SJSA1 (cell line): ENCODE measurements at regions not wholly inside any gene's neighbourhood (a gene's known extent, or its start where the extent isn't known, plus 50 kb on each side); places are given as distances from the start of the nearest gene placed in this dataset.
"Not testable (repeated sequence)": the region's sequence is repeated elsewhere in the genome, so short reads cannot be mapped to it uniquely, and the experiment has no call there.

Experiments
- DNase-seq, 2 experiments: peaks; one replicate each; pipeline ENCODE4 v3.0.0-alpha.2; 2015 to 2020; ENCODE audit warnings: low spot score in 2 of 2, low read depth in 1 of 2
- H3K27ac ChIP-seq: fragments of 250-450 bp; sonication (Bioruptor Pico); 2 replicates; pipeline ENCODE4 v1.5.1; 2020; ENCODE audit warnings: mild to moderate bottlenecking, moderate library complexity
- H3K27me3 ChIP-seq: fragments of 250-450 bp; sonication (Bioruptor Pico); replicated peaks from 2 replicates; pipeline ENCODE4 v1.5.1; 2020; ENCODE audit warnings: mild to moderate bottlenecking, moderate library complexity
- H3K36me3 ChIP-seq: fragments of 250-450 bp; sonication (Bioruptor Pico); 2 replicates; pipeline ENCODE4 v1.5.1; 2020; ENCODE audit warnings: mild to moderate bottlenecking
- H3K4me1 ChIP-seq: fragments of 250-450 bp; sonication (Bioruptor Pico); replicated peaks from 2 replicates; pipeline ENCODE4 v1.6.1; 2021; ENCODE audit warnings: mild to moderate bottlenecking
- H3K4me3 ChIP-seq: fragments of 250-450 bp; sonication (Bioruptor Pico); 2 replicates; pipeline ENCODE4 v1.5.1; 2020; ENCODE audit warnings: mild to moderate bottlenecking
- H3K9me3 ChIP-seq: fragments of 250-450 bp; sonication (Bioruptor Pico); replicated peaks from 2 replicates; pipeline ENCODE4 v1.5.1; 2020; ENCODE audit warnings: mild to moderate bottlenecking

DNA sequence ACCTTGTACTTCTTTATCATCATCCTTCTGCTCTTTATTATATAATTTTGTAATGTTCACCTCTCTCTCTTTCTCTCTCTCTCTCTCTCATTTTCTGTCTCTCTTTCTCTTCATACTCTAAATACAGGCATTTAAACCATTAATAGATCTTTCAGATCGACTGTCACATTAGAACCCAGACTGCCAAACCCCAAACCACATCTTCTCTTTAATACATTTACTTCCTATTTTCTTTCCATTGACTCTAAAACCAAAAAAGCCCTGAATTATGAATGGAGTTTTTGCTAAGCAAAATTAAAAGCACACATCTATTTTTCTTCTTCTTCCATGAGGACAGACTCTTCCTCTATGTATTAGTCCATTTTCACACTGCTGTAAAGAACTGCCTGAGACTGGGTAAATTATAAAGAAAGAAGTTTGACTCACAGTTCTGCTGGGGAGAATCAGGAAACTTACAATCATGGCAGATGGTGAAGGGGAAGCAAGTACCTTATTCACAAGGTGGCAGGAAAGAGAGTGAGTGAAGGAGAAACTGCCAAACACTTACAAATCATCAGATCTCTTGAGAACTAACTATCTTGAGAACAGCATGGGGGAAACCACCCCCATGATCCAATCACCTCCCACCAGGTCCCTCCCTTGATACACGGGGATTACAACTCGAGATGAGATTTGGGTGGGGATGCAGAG, 272.7 kb upstream of the MGMT start:
- no peaks in the 10 kb centered on the region for H3K27me3 ChIP-seq
- DNase-seq, result no peak
- no peak overlapping the region for H3K4me3 ChIP-seq
- no peak overlapping the region for H3K27ac ChIP-seq
- no peaks in the 10 kb centered on the region for H3K36me3 ChIP-seq
- 0 out of 2 replicates have a peak, but pooled peaks cover 5% of the 10 kb centered on the region for H3K9me3 ChIP-seq
- H3K4me1 ChIP-seq, result no peaks in the 10 kb centered on the region

DNA sequence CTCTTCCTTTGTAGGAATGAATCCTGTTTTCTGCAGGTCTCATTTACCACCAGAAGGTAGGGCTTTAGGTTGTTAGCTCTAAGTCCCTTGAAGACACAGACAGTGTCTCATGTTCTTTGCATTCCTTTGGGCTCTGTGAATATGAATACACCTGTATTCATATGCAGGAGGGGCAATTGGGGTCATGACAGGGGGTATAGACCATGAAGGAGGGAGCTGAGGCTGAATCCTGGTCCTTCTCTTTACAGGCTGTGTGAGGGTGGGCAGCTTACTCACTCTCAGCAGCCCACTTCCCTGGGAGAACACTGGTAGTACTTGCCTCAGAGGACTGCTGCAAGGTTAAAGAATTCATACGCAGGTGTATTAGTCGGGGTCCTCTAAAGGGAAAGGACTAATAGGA, 267.2 kb upstream of the MGMT start:
- Histone ChIP-seq H3K27me3 (no peaks in the 10 kb centered on the region), H3K4me1 (no peaks in the 10 kb centered on the region), H3K36me3 (no peaks in the 10 kb centered on the region), H3K9me3 (peaks cover 3% of the 10 kb centered on the region; the same call in 1 of the 2 replicates), H3K27ac (no peak overlapping the region), H3K4me3 (no peak overlapping the region)
- DNase-seq, result no peak

DNA sequence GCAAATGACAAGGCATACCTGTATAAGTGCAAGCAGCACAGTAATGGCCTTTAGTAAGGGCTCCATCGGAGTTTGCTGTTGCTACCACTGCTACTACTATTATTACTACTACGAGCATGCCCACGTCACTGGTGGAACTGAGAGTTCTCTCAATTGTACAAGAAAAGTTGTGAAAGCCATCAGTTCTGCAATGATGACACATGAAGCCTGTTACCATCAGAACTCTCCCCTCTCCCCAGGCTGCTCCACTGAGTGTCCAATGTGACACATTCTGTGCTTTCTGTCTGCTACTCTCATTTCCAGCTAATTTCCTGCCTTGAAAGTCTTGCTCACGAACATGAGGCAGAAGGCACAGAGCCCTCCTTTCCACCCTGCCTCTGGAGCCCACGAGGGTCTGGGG, 263.2 kb upstream of the MGMT start:
- DNase-seq, result no peak
- H3K9me3 ChIP-seq, result peaks cover 6% of the 10 kb centered on the region; the same call in 1 of the 2 replicates
- no peaks in the 10 kb centered on the region for H3K4me1 ChIP-seq
- H3K27me3 ChIP-seq, result no peaks in the 10 kb centered on the region
- no peak overlapping the region for H3K4me3 ChIP-seq
- H3K36me3 ChIP-seq, result no peaks in the 10 kb centered on the region
- no peak overlapping the region for H3K27ac ChIP-seq

DNA sequence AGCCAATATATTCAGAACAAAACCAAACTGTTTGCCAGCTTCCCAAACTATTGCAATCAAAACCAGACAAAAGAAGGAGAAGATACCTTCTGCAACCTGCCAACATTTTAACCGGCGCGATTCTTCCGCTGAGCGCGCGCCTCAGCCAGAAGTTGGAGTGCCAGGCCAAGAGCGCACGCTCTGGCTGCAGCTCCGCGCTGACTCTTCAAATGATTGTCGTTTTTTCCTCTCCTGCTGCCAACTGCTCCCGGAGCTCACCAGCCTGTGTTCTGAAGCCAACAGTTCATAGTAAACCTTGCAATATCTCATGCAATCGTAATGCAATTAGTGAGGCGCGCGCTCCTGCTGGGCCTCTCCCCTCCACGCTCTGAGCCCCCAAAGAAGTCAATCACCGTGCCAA, 259.7 kb upstream of the MGMT start:
- H3K27ac ChIP-seq, result no peak overlapping the region
- H3K27me3 ChIP-seq, result no peaks in the 10 kb centered on the region
- H3K36me3 ChIP-seq, result no peaks in the 10 kb centered on the region
- no peaks in the 10 kb centered on the region for H3K4me1 ChIP-seq
- no peak for DNase-seq
- H3K9me3 ChIP-seq, result peaks cover 6% of the 10 kb centered on the region; the same call in 1 of the 2 replicates
- no peak overlapping the region for H3K4me3 ChIP-seq

DNA sequence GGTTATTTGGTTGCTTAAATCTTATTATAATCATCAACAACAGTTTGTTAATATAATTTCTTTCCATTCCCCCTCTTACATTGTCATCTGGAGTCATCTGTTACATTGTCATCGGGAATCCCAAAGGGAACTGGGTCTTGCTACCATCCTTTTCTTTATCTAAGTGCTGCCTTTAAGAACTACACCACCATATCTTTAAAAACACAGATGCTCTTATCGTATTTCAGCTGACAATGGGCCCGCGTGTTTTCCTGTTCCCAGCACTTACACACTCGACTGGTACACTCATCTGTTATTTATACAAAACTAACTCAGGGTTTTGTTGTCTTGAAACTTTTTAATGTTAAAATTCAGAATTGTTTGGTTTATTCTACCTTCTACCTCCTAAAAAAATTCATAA, 256.2 kb upstream of the MGMT start:
- H3K27ac ChIP-seq, result no peak overlapping the region
- no peaks in the 10 kb centered on the region for H3K4me1 ChIP-seq
- H3K4me3 ChIP-seq, result no peak overlapping the region
- peaks cover 8% of the 10 kb centered on the region; the same call in 1 of the 2 replicates for H3K9me3 ChIP-seq
- no peaks in the 10 kb centered on the region for H3K36me3 ChIP-seq
- H3K27me3 ChIP-seq, result no peaks in the 10 kb centered on the region
- DNase-seq, result no peak

DNA sequence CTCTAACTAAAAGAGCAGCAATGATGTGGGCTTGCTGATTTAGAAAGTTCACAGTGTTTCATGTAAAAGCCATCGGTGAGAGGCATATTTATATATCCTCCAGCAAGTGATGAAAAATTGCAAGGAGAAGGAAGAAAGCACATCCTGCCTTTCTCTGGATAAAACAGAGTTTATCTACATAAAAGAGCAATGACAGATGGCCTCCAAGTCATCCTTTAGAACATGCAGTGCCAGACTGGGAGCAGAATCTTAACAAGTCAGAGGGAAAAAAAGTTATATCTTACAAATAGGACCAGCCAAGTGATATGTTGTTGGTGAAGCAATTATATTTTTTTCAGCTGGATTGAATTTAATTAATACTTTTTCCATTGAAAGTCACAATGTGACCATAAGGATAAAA, 253.8 kb upstream of the MGMT start:
- Histone ChIP-seq H3K27me3 (no peaks in the 10 kb centered on the region), H3K4me3 (no peak overlapping the region), H3K4me1 (no peaks in the 10 kb centered on the region), H3K9me3 (peaks cover 7% of the 10 kb centered on the region; the same call in 1 of the 2 replicates), H3K36me3 (no peaks in the 10 kb centered on the region), H3K27ac (no peak overlapping the region)
- DNase-seq, result no peak

DNA sequence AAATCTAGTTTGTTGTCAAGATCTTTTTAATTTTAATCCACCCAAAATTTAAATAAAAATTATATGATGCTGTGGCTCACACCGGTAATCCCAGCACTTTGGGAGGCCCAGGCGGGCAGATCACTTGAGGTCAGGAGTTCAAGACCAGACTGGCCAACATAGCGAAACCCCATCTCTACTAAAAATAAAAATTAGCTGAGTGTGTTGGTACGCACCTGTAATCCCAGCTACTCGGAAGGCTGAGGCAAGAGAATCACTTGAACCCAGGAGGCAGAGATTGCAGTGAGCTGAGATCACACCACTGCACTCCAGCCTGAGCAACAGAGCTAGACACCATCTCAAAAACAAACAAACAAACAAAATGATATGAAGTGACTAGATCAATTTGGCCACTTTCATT, 253.0 kb upstream of the MGMT start:
- not testable (repeated sequence) for H3K4me3 ChIP-seq, H3K27me3 ChIP-seq, DNase-seq, H3K9me3 ChIP-seq, H3K27ac ChIP-seq, H3K4me1 ChIP-seq, H3K36me3 ChIP-seq

DNA sequence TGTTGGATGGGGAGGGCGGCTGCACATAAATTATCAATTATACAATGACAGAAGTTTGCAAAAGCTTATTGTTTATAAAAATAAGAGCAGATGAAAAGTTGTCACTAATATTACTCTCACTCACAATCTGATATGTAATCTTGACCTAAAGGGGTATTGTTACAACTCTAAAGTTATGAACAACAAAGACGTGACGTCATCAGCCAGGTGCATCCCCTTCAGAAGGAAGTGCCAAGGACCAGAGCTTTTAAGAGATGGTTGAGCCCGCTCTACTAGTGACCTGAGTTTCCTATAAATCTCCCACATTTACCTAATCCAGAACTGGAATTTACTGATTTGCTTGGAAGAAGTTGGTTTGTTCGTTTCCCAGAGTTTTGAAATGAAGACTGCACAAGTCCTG, 247.7 kb upstream of the MGMT start:
- no peaks in the 10 kb centered on the region for H3K4me1 ChIP-seq
- H3K9me3 ChIP-seq, result no peaks in the 10 kb centered on the region; the same call in 1 of the 2 replicates
- no peaks in the 10 kb centered on the region for H3K27me3 ChIP-seq
- H3K27ac ChIP-seq, result no peak overlapping the region
- no peak for DNase-seq
- H3K4me3 ChIP-seq, result no peak overlapping the region
- no peaks in the 10 kb centered on the region for H3K36me3 ChIP-seq

DNA sequence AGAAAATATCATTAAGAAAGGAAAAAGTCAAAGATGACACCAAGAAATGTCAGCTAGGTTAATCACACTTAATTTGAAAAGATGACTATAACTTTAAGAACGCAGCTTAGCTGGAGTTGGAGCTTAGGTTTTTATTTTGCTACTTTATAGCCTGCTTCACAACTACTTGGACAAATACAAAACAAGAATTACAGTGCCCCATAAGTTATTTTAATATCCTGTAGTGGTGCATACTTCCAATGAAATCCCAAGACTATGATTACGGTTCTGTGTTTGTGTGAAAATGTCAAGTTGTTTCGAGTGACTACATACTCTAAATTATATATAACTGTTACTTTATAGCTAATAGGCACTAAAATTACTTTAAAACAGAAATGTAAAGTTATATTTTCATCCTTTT, 244.6 kb upstream of the MGMT start:
- no peak for DNase-seq
- Histone ChIP-seq H3K36me3 (no peaks in the 10 kb centered on the region), H3K27me3 (no peaks in the 10 kb centered on the region), H3K4me1 (no peaks in the 10 kb centered on the region), H3K4me3 (no peak overlapping the region), H3K9me3 (no peaks in the 10 kb centered on the region; the same call in 1 of the 2 replicates), H3K27ac (no peak overlapping the region)

DNA sequence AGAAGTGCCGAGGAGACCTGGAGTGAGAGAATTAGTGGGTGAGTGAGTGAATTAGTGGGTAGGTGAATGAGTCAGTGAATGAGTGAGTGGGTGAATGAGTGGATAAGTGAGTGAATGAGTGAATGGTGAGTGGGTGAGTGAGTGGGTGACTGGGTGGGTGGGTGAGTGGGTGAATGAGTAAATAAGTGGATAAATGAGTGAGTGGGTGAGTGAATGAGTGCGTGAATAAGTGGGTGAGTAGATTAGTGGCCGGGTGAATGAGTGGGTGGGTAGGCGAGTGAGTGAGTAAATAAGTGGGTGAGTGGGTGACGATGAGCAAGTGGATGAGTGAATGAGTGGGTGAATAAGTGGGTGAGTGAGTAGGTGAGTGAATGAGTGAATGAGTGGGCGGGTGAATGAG, 243.7 kb upstream of the MGMT start:
- Histone ChIP-seq H3K27me3 (no peaks in the 10 kb centered on the region), H3K4me3 (no peak overlapping the region), H3K27ac (no peak overlapping the region), H3K9me3 (peaks cover 3% of the 10 kb centered on the region; the same call in 1 of the 2 replicates), H3K4me1 (no peaks in the 10 kb centered on the region), H3K36me3 (no peaks in the 10 kb centered on the region)
- no peak for DNase-seq

DNA sequence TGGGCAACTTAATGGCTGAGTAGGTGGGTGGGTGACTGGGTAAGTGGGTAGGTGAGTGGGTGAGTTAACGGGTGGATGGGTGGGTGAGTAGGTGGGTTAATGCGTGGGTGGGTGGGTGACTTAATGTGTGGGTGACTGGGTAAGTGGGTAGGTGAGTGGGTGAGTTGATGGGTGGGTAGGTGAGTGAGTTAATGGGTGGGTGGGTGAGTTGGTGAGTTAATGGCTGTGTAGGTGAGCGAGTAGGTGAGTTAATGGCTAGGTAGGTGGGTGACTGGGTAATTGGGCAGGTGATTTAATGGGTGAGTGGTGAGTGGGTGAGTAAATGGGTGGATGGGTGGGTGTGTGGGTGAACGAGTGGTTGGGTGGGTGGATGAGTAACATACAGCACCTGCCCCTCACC, 243.0 kb upstream of the MGMT start:
- H3K27ac ChIP-seq, result no peak overlapping the region
- H3K9me3 ChIP-seq, result peaks cover 3% of the 10 kb centered on the region; the same call in 1 of the 2 replicates
- DNase-seq, result no peak
- no peaks in the 10 kb centered on the region for H3K27me3 ChIP-seq
- H3K4me3 ChIP-seq, result no peak overlapping the region
- no peaks in the 10 kb centered on the region for H3K4me1 ChIP-seq
- H3K36me3 ChIP-seq, result no peaks in the 10 kb centered on the region

DNA sequence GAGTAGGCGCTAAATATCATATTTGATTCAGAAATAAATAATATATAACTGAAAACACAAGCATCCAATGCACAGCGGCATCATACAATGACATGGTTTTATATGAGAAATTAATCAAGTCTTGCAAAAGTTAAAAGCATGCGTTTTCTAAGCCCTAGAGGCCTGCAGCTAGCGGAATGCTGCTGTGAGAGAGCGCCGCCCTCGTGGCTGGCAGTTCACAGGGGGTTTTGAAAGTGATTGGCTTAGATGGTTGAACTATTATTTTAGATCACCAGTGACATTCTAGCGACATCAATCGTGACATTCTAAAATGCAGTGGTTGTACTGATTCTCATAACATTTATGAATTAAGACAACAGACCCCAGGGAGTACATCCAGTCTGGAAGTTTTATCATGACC, 235.2 kb upstream of the MGMT start:
- H3K4me3 ChIP-seq, result no peak overlapping the region
- H3K4me1 ChIP-seq, result no peaks in the 10 kb centered on the region
- no peaks in the 10 kb centered on the region for H3K36me3 ChIP-seq
- peaks cover 14% of the 10 kb centered on the region; the same call in 1 of the 2 replicates for H3K9me3 ChIP-seq
- H3K27me3 ChIP-seq, result no peaks in the 10 kb centered on the region
- no peak overlapping the region for H3K27ac ChIP-seq
- no peak for DNase-seq

DNA sequence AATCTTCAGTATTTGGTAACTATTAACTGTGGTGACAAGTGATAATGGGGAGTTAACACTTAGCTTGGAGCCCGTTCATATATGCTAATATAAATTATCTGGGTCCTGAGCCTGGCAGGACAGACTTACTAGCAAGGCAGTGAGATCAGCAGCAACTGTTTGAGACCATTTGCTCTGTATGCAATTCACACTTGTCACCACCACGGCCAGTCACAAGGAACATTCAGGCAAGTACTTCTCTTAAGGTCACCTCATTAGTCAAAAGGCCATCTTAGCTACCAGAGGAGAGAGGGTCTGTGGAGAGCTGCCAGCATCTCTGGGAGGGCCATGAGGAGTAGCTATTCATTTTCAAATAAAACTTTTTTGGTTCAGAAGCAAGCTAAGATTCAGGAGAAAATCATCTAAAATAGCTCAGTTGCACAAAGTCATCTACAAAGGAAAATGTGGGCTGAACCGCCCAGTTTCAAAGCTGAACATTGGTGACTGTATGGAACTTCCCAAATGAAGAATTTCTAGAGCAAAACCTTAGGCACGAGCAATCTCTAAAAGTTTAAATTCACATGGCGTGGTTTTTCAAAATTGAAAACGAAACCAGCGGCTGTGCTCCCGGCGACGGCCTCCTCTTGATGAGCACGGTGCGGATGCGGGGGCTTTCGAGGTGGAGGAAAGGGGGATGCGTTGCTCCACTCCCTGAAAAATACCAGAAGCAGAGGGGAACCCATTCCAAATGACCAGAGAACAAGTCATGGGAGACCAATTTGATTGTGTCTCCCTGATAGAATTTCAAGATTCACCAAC, 233.5 kb upstream of the MGMT start:
- Histone ChIP-seq H3K36me3 (no peaks in the 10 kb centered on the region), H3K9me3 (peaks cover 11% of the 10 kb centered on the region), H3K27ac (no peak overlapping the region), H3K4me3 (no peak overlapping the region), H3K4me1 (no peaks in the 10 kb centered on the region), H3K27me3 (no peaks in the 10 kb centered on the region)
- DNase-seq, result no peak

DNA sequence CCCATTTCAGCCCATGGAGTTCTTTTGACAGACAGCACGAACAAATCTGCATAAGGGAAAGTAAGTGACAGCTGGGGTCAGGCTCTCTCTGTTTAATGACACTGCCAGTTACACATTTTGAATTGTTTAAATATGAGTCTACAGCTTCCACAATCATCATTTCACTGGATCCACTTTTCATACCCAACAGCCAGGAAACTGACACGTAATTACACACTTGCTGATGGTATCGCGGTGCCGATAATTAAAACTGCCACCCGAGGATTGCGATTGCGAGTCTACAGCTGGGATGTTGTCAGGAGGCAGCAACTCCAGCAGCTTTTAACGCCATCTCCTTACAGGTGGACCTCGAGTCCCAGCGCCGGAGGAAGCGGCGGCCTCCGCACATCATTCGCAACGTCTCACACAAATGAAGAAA, 230.8 kb upstream of the MGMT start:
- H3K27ac ChIP-seq, result no peak overlapping the region
- H3K4me1 ChIP-seq, result no peaks in the 10 kb centered on the region
- no peak for DNase-seq
- H3K9me3 ChIP-seq, result peaks cover 13% of the 10 kb centered on the region
- no peaks in the 10 kb centered on the region for H3K36me3 ChIP-seq
- H3K27me3 ChIP-seq, result no peaks in the 10 kb centered on the region
- H3K4me3 ChIP-seq, result no peak overlapping the region
